Liver (tissue), 3 donors: ENCODE measurements at regions not wholly inside any gene's neighbourhood (a gene's known extent, or its start where the extent isn't known, plus 50 kb on each side); places are given as distances from the start of the nearest gene placed in this dataset.

Experiments used
- CTCF ChIP-seq: fragments of 150-350 bp; IDR thresholded peaks from 2 replicates; pipeline ENCODE4 v1.5.1; 2017; ENCODE audit warnings: improper control_type of control experiment, low read depth, low read length; ENCODE audit not compliant: missing input control
- RXRA ChIP-seq, 2 donors: IDR thresholded peaks; 2 replicates each; pipeline ENCODE4 v1.6.1; 2017 to 2018; ENCODE audit warnings: antibody characterized with exemption in 2 of 2, mild to moderate bottlenecking in 1 of 2
- TAF1 ChIP-seq: conservative IDR thresholded peaks from 2 replicates; pipeline ENCODE4 v1.6.1; 2016; ENCODE audit warnings: antibody characterized with exemption, mild to moderate bottlenecking
- YY1 ChIP-seq: IDR thresholded peaks from 2 replicates; pipeline ENCODE4 v1.6.1; 2016; ENCODE audit warnings: antibody characterized with exemption, mild to moderate bottlenecking
- donor health status: healthy.
- donor health status: healthy.

GRCh38 chr4:174023641-174024040 is 259.8 kb downstream of the FBXO8 start:
- TF ChIP-seq TAF1 (no peak), RXRA (IDR thresholded peaks at IDR 0.05) (no peak), CTCF (no peak), YY1 (no peak)
